IMR-90 (cell line): ENCODE measurements at regions not wholly inside any gene's neighbourhood (a gene's known extent, or its start where the extent isn't known, plus 50 kb on each side); places are given as distances from the start of the nearest gene placed in this dataset.

ENCODE experiments used
- ATAC-seq: fragments of 200-7000 bp; cut with Tn5 transposase; 2 replicates; pipeline ENCODE4 v1.9.1; 2020; ENCODE audit warnings: low read depth, mild to moderate bottlenecking, moderate library complexity
- BruUV-seq: library from RNA; stranded (reverse); fragments of 400-500 nt; replicated peaks from 2 replicates; lab custom pipeline; 2021; lab: Mats Ljungman, UMichigan
- CTCF ChIA-PET: fragments of 300-600 bp; formaldehyde crosslinking; extraction: SDS; loops from one replicate; lab custom pipeline; 2021; ENCODE audit warnings: antibody characterized with exemption; lab: Yijun Ruan, JAX
- POLR2A ChIA-PET: fragments of 300-600 bp; sonication (Branson Sonifier 250); formaldehyde crosslinking; loops from one replicate; lab custom pipeline; 2022; ENCODE audit warnings: antibody characterized with exemption; ENCODE audit not compliant: unreplicated experiment; lab: Charles Lee
- DNase-seq: peaks from one replicate; pipeline ENCODE4 v3.0.0; 2013
- H2AFZ ChIP-seq: replicated peaks from 2 replicates; pipeline ENCODE3; 2013; ENCODE audit warnings: low read length, mild to moderate bottlenecking; ENCODE audit not compliant: poor library complexity
- H2AK5ac ChIP-seq: 2 replicates; pipeline ENCODE4 v1.6.1; 2013; ENCODE audit warnings: low read depth, low read length, inconsistent platforms
- H2AK9ac ChIP-seq: replicated peaks from 2 replicates; pipeline ENCODE3; 2013; ENCODE audit warnings: mild to moderate bottlenecking, low read depth, low read length, moderate library complexity; ENCODE audit not compliant: poor library complexity
- H2BK120ac ChIP-seq: 2 replicates; pipeline ENCODE4 v1.6.1; 2013; ENCODE audit warnings: low read depth, low read length, inconsistent platforms
- H2BK15ac ChIP-seq: 3 replicates; pipeline ENCODE4 v1.6.1; 2013; ENCODE audit warnings: low read depth, low read length, inconsistent platforms
- H2BK20ac ChIP-seq: 2 replicates; pipeline ENCODE4 v1.6.1; 2013; ENCODE audit warnings: low read depth, mild to moderate bottlenecking, inconsistent platforms, low read length, moderate library complexity
- H2BK5ac ChIP-seq: 2 replicates; pipeline ENCODE4 v1.6.1; 2013; ENCODE audit warnings: mild to moderate bottlenecking, low read depth, low read length, inconsistent platforms; ENCODE audit not compliant: poor library complexity, severe bottlenecking
- H3K14ac ChIP-seq: replicated peaks from 2 replicates; pipeline ENCODE4 v1.6.1; 2013; ENCODE audit warnings: low read depth, low read length, inconsistent platforms
- H3K18ac ChIP-seq: 2 replicates; pipeline ENCODE4 v1.6.1; 2013; ENCODE audit warnings: low read depth, low read length, control low read depth
- H3K23ac ChIP-seq: 2 replicates; pipeline ENCODE4 v1.6.1; 2013; ENCODE audit warnings: low read depth, low read length, inconsistent platforms
- H3K27ac ChIP-seq: 2 replicates; pipeline ENCODE4 v1.5.1; 2013; ENCODE audit warnings: mild to moderate bottlenecking, control low read depth, low read length; ENCODE audit not compliant: insufficient read depth
- H3K27me3 ChIP-seq: 2 replicates; pipeline ENCODE4 v1.6.1; 2013; ENCODE audit warnings: low read length; ENCODE audit not compliant: control insufficient read depth, insufficient read depth
- H3K36me3 ChIP-seq: 2 replicates; pipeline ENCODE4 v1.6.1; 2013; ENCODE audit warnings: low read length, mixed read lengths; ENCODE audit not compliant: control insufficient read depth, insufficient read depth
- H3K4ac ChIP-seq: 2 replicates; pipeline ENCODE4 v1.6.1; 2013; ENCODE audit warnings: low read depth, low read length, inconsistent platforms
- H3K4me1 ChIP-seq: 2 replicates; pipeline ENCODE4 v1.6.1; 2013; ENCODE audit warnings: low read length, mixed read lengths; ENCODE audit not compliant: control insufficient read depth, insufficient read depth
- H3K4me2 ChIP-seq: 2 replicates; pipeline ENCODE4 v1.6.1; 2013; ENCODE audit warnings: low read depth, mild to moderate bottlenecking, control low read depth, low read length, moderate library complexity
- H3K4me3 ChIP-seq: 2 replicates; pipeline ENCODE4 v1.5.1; 2013; ENCODE audit warnings: low read depth, mild to moderate bottlenecking, control low read depth, low read length, moderate library complexity; ENCODE audit not compliant: insufficient read depth
- H3K56ac ChIP-seq: 2 replicates; pipeline ENCODE4 v1.6.1; 2013; ENCODE audit warnings: low read length, inconsistent platforms; ENCODE audit not compliant: insufficient read depth; ENCODE audit errors: extremely low read depth
- H3K79me1 ChIP-seq, 2 experiments: 2 replicates each; pipeline ENCODE4 v1.6.1; 2013; ENCODE audit warnings: low read length in 2 of 2, inconsistent platforms in 1 of 2, low read depth in 1 of 2
- H3K9ac ChIP-seq: 2 replicates; pipeline ENCODE4 v1.6.1; 2013; ENCODE audit warnings: low read depth, low read length, control low read depth
- H3K9me1 ChIP-seq: 2 replicates; pipeline ENCODE4 v1.6.1; 2013; ENCODE audit warnings: low read length, inconsistent platforms; ENCODE audit not compliant: insufficient read depth
- H3K9me3 ChIP-seq: 2 replicates; pipeline ENCODE4 v1.6.1; 2013; ENCODE audit warnings: low read length; ENCODE audit not compliant: control insufficient read depth, insufficient read depth
- H4K20me1 ChIP-seq: 2 replicates; pipeline ENCODE4 v1.6.1; 2013; ENCODE audit warnings: low read length, inconsistent platforms; ENCODE audit not compliant: insufficient read depth
- H4K5ac ChIP-seq: 2 replicates; pipeline ENCODE4 v1.6.1; 2013; ENCODE audit warnings: mild to moderate bottlenecking, low read depth, low read length, control low read depth
- H4K8ac ChIP-seq, 2 experiments: 2 replicates each; pipeline ENCODE4 v1.6.1; 2013; ENCODE audit warnings: low read depth in 2 of 2, low read length in 2 of 2, control low read depth in 1 of 2, inconsistent platforms in 1 of 2
- H4K91ac ChIP-seq: 2 replicates; pipeline ENCODE4 v1.6.1; 2013; ENCODE audit warnings: low read depth, low read length, inconsistent platforms; ENCODE audit not compliant: insufficient read depth
- BHLHE40 ChIP-seq: fragments of 150-350 bp; IDR thresholded peaks from 2 replicates; pipeline ENCODE4 v1.6.1; 2016; ENCODE audit warnings: mild to moderate bottlenecking, low read depth, low read length
- CEBPB ChIP-seq: IDR thresholded peaks from 2 replicates; pipeline ENCODE4 v1.6.1; 2012; ENCODE audit warnings: low read depth, low read length, improper control_type of control experiment
- CHD1 ChIP-seq: IDR thresholded peaks from 2 replicates; pipeline ENCODE4 v1.6.1; 2012; ENCODE audit warnings: low read depth, low read length, improper control_type of control experiment
- CTCF ChIP-seq: conservative IDR thresholded peaks from 2 replicates; pipeline ENCODE4 v1.5.1; 2012; ENCODE audit warnings: mild to moderate bottlenecking, low read depth, low read length, improper control_type of control experiment
- ELK1 ChIP-seq: fragments of 150-350 bp; IDR thresholded peaks from 2 replicates; pipeline ENCODE4 v1.6.1; 2016; ENCODE audit warnings: low read depth, mild to moderate bottlenecking, low read length, moderate library complexity, borderline replicate concordance
- FOS ChIP-seq: fragments of 150-350 bp; IDR thresholded peaks from 2 replicates; pipeline ENCODE4 v1.6.1; 2016; ENCODE audit warnings: low read depth, low read length
- MAFK ChIP-seq: IDR thresholded peaks from 2 replicates; pipeline ENCODE4 v1.6.1; 2012; ENCODE audit warnings: low read depth, low read length, improper control_type of control experiment
- MAZ ChIP-seq: IDR thresholded peaks from 2 replicates; pipeline ENCODE4 v1.6.1; 2012; ENCODE audit warnings: low read depth, mild to moderate bottlenecking, low read length, improper control_type of control experiment, moderate library complexity, borderline replicate concordance
- MXI1 ChIP-seq: IDR thresholded peaks from 2 replicates; pipeline ENCODE4 v1.6.1; 2012; ENCODE audit warnings: low read depth, mild to moderate bottlenecking, low read length, moderate library complexity, borderline replicate concordance
- NFE2L2 ChIP-seq: fragments of 150-350 bp; IDR thresholded peaks from 2 replicates; pipeline ENCODE4 v1.6.1; 2016; ENCODE audit warnings: low read depth, mild to moderate bottlenecking, low read length
- POLR2A ChIP-seq: IDR thresholded peaks from 2 replicates; pipeline ENCODE4 v1.6.1; 2012; ENCODE audit warnings: mild to moderate bottlenecking, low read depth, low read length
- RAD21 ChIP-seq: IDR thresholded peaks from 2 replicates; pipeline ENCODE4 v1.6.1; 2012; ENCODE audit warnings: low read length, improper control_type of control experiment
- RCOR1 ChIP-seq: IDR thresholded peaks from 2 replicates; pipeline ENCODE4 v1.6.1; 2012; ENCODE audit warnings: mild to moderate bottlenecking, low read length, improper control_type of control experiment; ENCODE audit not compliant: insufficient replicate concordance
- RFX5 ChIP-seq: IDR thresholded peaks from 2 replicates; pipeline ENCODE4 v1.8.0; 2012; ENCODE audit warnings: low read depth, mild to moderate bottlenecking, low read length, moderate library complexity
- SMC3 ChIP-seq: fragments of 150-350 bp; IDR thresholded peaks from 2 replicates; pipeline ENCODE4 v1.6.1; 2016; ENCODE audit warnings: low read depth, mild to moderate bottlenecking, antibody characterized with exemption, low read length, moderate library complexity
- WGBS, 2 experiments: methylation state at CpG; one replicate each; pipeline versions ENCODE4 v1.1.5 to v1.1.7; 2013; ENCODE audit warnings: missing lambda C conversion rate in 2 of 2; ENCODE audit not compliant: insufficient read length in 1 of 2; ENCODE audit errors: extremely low coverage in 2 of 2; 5-methylcytosine and 5-hydroxymethylcytosine counted together
- dilution Hi-C: fragments of 300-500 bp; cut with HindIII; formaldehyde crosslinking; loops from one replicate; pipeline ENCODE4 v1.14.3; 2018; ENCODE audit warnings: low sequenced_read_pairs; ENCODE audit not compliant: unreplicated experiment
- in situ Hi-C: fragments of 300-500 bp; cut with MboI; formaldehyde crosslinking; loops from 3 replicates; pipeline ENCODE4 v1.14.3; 2019; ENCODE audit warnings: low sequenced_read_pairs, inconsistent platforms, mixed read lengths
- intact Hi-C: fragments of 100-400 bp; cut with micrococcal nuclease; formaldehyde crosslinking; loops from 2 replicates; pipeline ENCODE4 v1.10.0; 2022
- TF ChIP-seq, protein P1 (sequence below): fragments of 150-350 bp; IDR thresholded peaks from 2 replicates; pipeline ENCODE4 v1.6.1; 2017; ENCODE audit warnings: mild to moderate bottlenecking, antibody characterized with exemption, low read length, low read depth

GRCh38 chr4:14864365-14865030 is 137.8 kb upstream of the CPEB2 start:
- CTCF ChIA-PET = no interaction called here
- Histone ChIP-seq H2BK120ac (no peak overlapping the region), H3K79me1 (no peaks in the 10 kb centered on the region), H2AFZ (no peak overlapping the region), H3K4me3 (no peak overlapping the region), H3K23ac (no peak overlapping the region), H2AK9ac (no peak overlapping the region), H2BK20ac (no peak overlapping the region), H3K14ac (no peak overlapping the region), H2AK5ac (no peak overlapping the region), H4K5ac (no peak overlapping the region), H3K56ac (no peak overlapping the region), H2BK5ac (no peak overlapping the region), H4K8ac (no peak overlapping the region), H3K27ac (no peak overlapping the region), H3K4ac (no peak overlapping the region), H3K4me2 (no peak overlapping the region), H3K9ac (no peak overlapping the region), H3K9me1 (no peaks in the 10 kb centered on the region), H3K4me1 (no peaks in the 10 kb centered on the region), H3K36me3 (no peaks in the 10 kb centered on the region), H3K27me3 (peaks cover 8% of the 10 kb centered on the region), H4K91ac (no peak overlapping the region), H4K20me1 (no peaks in the 10 kb centered on the region), H2BK15ac (no peak overlapping the region), H3K9me3 (no peaks in the 10 kb centered on the region), H3K18ac (no peak overlapping the region)
- ATAC-seq (no peak), DNase-seq (no peak)
- in situ Hi-C loops (loop anchor here (25.0 kb wide), 1 partner anchor 598 kb away; the partner anchor contains the start of gene CC2D2A), intact Hi-C loops (no loop called here), dilution Hi-C loops (no loop called here)
- no peak for TF ChIP-seq CTCF
- no peak for TF ChIP-seq SMC3
- TF ChIP-seq, protein P1, sequence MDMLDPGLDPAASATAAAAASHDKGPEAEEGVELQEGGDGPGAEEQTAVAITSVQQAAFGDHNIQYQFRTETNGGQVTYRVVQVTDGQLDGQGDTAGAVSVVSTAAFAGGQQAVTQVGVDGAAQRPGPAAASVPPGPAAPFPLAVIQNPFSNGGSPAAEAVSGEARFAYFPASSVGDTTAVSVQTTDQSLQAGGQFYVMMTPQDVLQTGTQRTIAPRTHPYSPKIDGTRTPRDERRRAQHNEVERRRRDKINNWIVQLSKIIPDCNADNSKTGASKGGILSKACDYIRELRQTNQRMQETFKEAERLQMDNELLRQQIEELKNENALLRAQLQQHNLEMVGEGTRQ = no peak
- TF ChIP-seq RCOR1 = no peak
- TF ChIP-seq MXI1 = no peak
- TF ChIP-seq MAFK = no peak
- no peak for TF ChIP-seq BHLHE40
- no peak for TF ChIP-seq ELK1
- TF ChIP-seq CHD1 = no peak
- no peak for TF ChIP-seq RFX5
- TF ChIP-seq RAD21 = no peak
- no peak for TF ChIP-seq NFE2L2
- TF ChIP-seq MAZ = no peak
- no peak for TF ChIP-seq FOS
- no peak for TF ChIP-seq CEBPB
- TF ChIP-seq POLR2A = no peak
- POLR2A ChIA-PET = no interaction called here
- WGBS, 2 experiments = no CpG with 5 or more reads among the region's 3 CpGs
- BruUV-seq = no TSS peak
